ENCODE measurements at regions not wholly inside any gene's neighbourhood (a gene's known extent, or its start where the extent isn't known, plus 50 kb on each side); places are given as distances from the start of the nearest gene placed in this dataset.

GRCh38 chr14:66288511-66288910 lies 197.7 kb upstream of the CCDC196 start:
- intact Hi-C loops (cut with DNase I) = no loop called here
- ATAC-seq (no peak), DNase-seq (no peak)
- no peak overlapping the region for H3K27ac ChIP-seq
- H3K36me3 ChIP-seq (replicated peaks in 1 of 2; ENCODE audit: insufficient read depth in 1 of 2, low read depth in 2 of 2) = no peaks in the 10 kb centered on the region
- no peak overlapping the region for H3K4me3 ChIP-seq
- no peaks in the 10 kb centered on the region for H3K4me1 ChIP-seq
- no peaks in the 10 kb centered on the region for H3K9me3 ChIP-seq
- H3K27me3 ChIP-seq = no peaks in the 10 kb centered on the region
- no peak for TF ChIP-seq CTCF (IDR thresholded peaks at IDR 0.05)
- no peak for TF ChIP-seq POLR2A (IDR thresholded peaks at IDR 0.05)
- 92 to 100% methylated on average over 3 of the region's 3 CpGs for whole genome bisulfite sequencing, 2 donors

- ATAC-seq (no peak), DNase-seq (no peak)
- no peaks in the 10 kb centered on the region for H3K9me3 ChIP-seq
- H3K27ac ChIP-seq = no peak overlapping the region
- TF ChIP-seq POLR2A (IDR thresholded peaks at IDR 0.05) = no peak
- no peak for TF ChIP-seq CTCF (IDR thresholded peaks at IDR 0.05)
- intact Hi-C loops (cut with DNase I) = no loop called here
- no peaks in the 10 kb centered on the region for H3K4me1 ChIP-seq
- no peaks in the 10 kb centered on the region for H3K36me3 ChIP-seq (replicated peaks in 1 of 2; ENCODE audit: insufficient read depth in 1 of 2, low read depth in 2 of 2)
- H3K27me3 ChIP-seq = no peaks in the 10 kb centered on the region
- H3K4me3 ChIP-seq = no peak overlapping the region
Measured at GRCh38 chr14:66291756-66292155, 194.4 kb upstream of the CCDC196 start.

- no peak for TF ChIP-seq POLR2A (IDR thresholded peaks at IDR 0.05)
- no peak for TF ChIP-seq CTCF (IDR thresholded peaks at IDR 0.05)
- Histone ChIP-seq H3K36me3 (replicated peaks in 1 of 2; ENCODE audit: insufficient read depth in 1 of 2, low read depth in 2 of 2) (no peaks in the 10 kb centered on the region), H3K4me1 (no peaks in the 10 kb centered on the region), H3K27ac (no peak overlapping the region), H3K27me3 (no peaks in the 10 kb centered on the region), H3K9me3 (no peaks in the 10 kb centered on the region), H3K4me3 (no peak overlapping the region)
- intact Hi-C loops (cut with DNase I) = no loop called here
- no peak for DNase-seq
- WGBS, 2 donors = 55 to 77% methylated on average over 3 of the region's 3 CpGs
- no peak for ATAC-seq
Measured at GRCh38 chr14:66293533-66294105, 192.6 kb upstream of the CCDC196 start.

GRCh38 chr14:66295386-66295785 lies 190.8 kb upstream of the CCDC196 start:
- no peak overlapping the region for H3K27ac ChIP-seq
- intact Hi-C loops (cut with DNase I) = no loop called here
- TF ChIP-seq CTCF (IDR thresholded peaks at IDR 0.05) = no peak
- H3K27me3 ChIP-seq = no peaks in the 10 kb centered on the region
- DNase-seq (no peak), ATAC-seq (no peak)
- no peaks in the 10 kb centered on the region for H3K9me3 ChIP-seq
- H3K4me1 ChIP-seq = no peaks in the 10 kb centered on the region
- H3K4me3 ChIP-seq = no peak overlapping the region
- H3K36me3 ChIP-seq (replicated peaks in 1 of 2; ENCODE audit: insufficient read depth in 1 of 2, low read depth in 2 of 2) = no peaks in the 10 kb centered on the region
- WGBS, 2 donors = 80 to 87% methylated on average over 2 of the region's 2 CpGs

GRCh38 chr14:66300886-66301285 lies 185.3 kb upstream of the CCDC196 start:
- ATAC-seq (no peak), DNase-seq (no peak)
- no peaks in the 10 kb centered on the region for H3K27me3 ChIP-seq
- no peak overlapping the region for H3K27ac ChIP-seq
- no peaks in the 10 kb centered on the region for H3K9me3 ChIP-seq
- no peak overlapping the region for H3K4me3 ChIP-seq
- WGBS, 2 donors = 80 to 89% methylated on average over 3 of the region's 3 CpGs
- TF ChIP-seq POLR2A (IDR thresholded peaks at IDR 0.05) = no peak
- no peak for TF ChIP-seq CTCF (IDR thresholded peaks at IDR 0.05)
- intact Hi-C loops (cut with DNase I) = no loop called here
- H3K36me3 ChIP-seq (replicated peaks in 1 of 2; ENCODE audit: insufficient read depth in 1 of 2, low read depth in 2 of 2) = no peaks in the 10 kb centered on the region
- no peaks in the 10 kb centered on the region for H3K4me1 ChIP-seq

All from body of pancreas (tissue), 4 donors.